ENCODE measurements at regions not wholly inside any gene's neighbourhood (a gene's known extent, or its start where the extent isn't known, plus 50 kb on each side); places are given as distances from the start of the nearest gene placed in this dataset.
A peak's percentile ranks its signal among the peaks of the same experiment; 100 is the strongest.

GRCh38 chr14:75333606-75334548 lies 55.2 kb downstream of the FOS start:
- DNase-seq = no peak

GRCh38 chr14:75334549-75335051 lies 56.0 kb downstream of the FOS start:
- DNase-seq = no peak

- DNase-seq = peak in 1 of 2 experiments; percentile 5
Measured at GRCh38 chr14:75335571-75335970, 56.9 kb downstream of the FOS start.

GRCh38 chr14:75338398-75338797 lies 59.8 kb downstream of the FOS start:
- no peak for DNase-seq

DNA sequence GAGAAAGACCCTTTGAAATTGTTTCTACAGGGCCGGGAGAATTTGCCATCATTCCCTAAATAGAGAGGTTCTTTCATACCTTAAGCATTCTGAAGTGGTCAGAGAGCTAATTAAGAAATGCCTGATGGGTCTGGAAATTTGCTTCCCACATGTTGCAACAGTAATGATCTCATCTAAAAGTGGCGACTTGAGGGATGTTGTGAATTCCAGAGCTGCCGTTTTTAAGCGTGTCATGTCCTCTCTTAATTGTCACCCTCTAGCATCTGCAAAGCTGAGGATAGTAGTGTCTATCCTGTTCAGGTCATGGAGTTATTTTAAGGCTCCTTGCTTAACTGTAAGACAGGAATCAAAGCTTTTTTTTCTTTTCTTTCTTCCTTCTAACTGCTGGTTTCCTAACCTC lies 60.4 kb downstream of the FOS start:
- no peak for DNase-seq

DNA sequence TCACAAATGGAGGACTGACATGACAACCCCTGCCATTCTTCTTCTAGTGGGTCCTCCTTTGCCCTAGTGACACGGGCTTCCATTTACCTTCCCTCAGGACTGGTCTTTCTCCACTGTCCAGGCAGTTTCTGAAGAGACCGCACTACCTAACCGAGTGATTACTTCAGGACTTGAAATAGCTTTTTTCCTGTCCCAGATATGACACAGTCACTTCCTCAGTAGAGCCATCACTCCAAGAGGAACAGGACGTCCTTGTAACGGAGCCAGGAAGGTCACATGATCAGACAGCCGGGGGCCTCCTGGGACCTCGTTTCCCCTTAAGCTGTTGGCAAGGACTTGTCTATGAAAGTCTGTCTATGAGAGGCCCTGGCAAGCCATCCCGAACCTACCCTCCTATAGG lies 62.3 kb downstream of the FOS start:
- DNase-seq = peak in 1 of 2 experiments; percentile 1

- DNase-seq = no peak
Measured at GRCh38 chr14:75341620-75342019, 63.0 kb downstream of the FOS start.

DNA sequence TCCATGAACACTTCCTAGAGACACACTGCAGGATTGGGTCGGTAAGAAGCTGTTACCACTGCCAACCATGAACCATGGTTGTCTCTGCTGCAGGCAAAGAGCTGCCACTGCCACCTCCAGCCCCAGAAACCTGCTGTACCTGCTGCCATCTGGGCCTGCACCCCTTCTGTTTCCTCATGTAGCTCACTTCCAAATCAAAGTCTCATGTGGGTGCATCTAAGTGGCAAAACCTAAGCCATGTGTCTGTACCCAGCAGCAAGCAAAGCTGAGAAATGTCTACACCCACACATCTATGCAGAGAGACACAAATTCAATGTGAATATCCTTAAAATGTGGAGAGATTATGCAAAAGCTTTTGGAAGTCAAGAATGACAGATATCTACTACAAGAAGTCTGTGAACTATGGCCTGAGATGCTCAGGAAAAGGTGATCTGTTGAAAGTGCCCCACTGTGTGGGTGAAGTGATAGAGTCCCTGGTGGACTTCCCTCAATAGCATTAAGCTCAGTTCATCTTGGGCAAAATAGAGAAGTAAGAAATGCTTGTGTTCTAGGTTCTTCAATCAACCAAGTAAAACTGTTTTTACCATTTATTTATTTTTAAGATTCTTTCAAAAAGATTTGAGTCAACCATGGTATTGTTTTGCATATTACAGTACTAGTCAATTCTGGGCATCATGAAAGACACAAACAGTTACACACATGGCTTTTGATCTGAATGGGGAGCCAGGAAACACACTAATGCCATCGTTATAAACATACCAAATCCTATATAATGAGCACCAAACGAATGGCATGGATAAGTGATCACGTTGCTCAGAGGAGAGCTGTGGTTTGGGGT lies 64.4 kb downstream of the FOS start:
- no peak for DNase-seq

- peak in 1 of 2 experiments; percentile 2 for DNase-seq
Measured at GRCh38 chr14:75343911-75344310, 65.3 kb downstream of the FOS start.

- no peak for DNase-seq
Measured at GRCh38 chr14:75344411-75344810, 65.8 kb downstream of the FOS start.

GRCh38 chr14:75350505-75351060 lies 72.0 kb downstream of the FOS start:
- no peak for DNase-seq

- no peak for DNase-seq
Measured at GRCh38 chr14:75359098-75359497, 68.7 kb upstream of the JDP2 start.

- no peak for DNase-seq
Measured at GRCh38 chr14:75361041-75361440, 66.8 kb upstream of the JDP2 start.

DNA sequence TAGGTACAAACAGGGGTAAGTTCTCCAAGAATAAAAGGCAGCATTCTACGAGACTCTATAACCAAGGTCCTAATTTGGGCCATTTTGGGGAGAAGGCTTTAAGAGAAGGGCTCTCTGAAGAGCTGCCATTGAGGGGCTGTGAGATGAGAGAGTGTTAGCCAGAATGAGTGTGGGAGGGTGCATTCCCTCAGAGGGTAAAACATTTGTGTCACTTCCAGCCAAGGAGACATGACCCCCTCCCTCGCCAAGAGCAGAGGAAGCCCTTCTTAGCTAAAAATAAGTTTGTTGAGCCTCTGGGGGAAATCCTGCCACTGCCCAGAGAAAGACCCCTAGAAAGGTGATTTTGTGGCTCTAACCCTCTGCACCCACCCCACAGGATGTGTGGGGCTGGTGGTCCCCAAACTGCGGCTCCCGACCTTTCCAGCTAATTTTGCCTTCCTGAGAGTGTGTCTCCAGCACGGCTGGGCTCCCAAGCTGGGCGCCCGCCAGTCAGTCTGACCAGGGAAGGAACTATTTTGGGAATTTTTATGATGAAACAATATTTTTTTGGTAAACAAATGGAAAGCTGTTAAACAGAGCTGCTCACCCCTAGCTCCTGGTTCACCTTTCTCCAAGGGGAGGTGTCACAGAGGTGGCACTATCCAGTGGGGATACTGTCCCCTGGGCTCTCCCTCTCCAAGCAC lies 65.9 kb upstream of the JDP2 start:
- no peak for DNase-seq

GRCh38 chr14:75363130-75363529 lies 64.7 kb upstream of the JDP2 start:
- no peak for DNase-seq

- DNase-seq = no peak
Measured at GRCh38 chr14:75363570-75364227, 64.1 kb upstream of the JDP2 start.

- no peak for DNase-seq
Measured at GRCh38 chr14:75365116-75365515, 62.7 kb upstream of the JDP2 start.

DNA sequence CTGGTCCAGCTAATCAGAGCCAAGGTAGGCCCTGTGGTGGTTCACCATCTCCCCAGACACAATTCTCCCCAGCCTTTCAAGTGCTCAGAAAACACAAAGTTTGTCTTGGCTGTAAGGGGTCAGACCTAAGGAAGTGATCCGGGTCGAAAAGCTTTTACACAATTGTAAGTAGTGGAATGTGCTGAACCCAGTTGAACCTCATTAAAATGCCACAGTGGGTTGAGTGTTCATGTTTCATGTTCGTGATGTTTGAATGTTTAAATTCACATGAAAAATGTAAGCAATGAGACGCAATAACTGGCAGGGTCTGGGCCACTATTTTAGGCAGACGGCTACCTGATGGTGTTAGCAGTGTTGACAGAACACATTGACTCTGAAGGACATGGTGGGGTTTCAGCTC lies 60.9 kb upstream of the JDP2 start:
- DNase-seq = no peak

DNA sequence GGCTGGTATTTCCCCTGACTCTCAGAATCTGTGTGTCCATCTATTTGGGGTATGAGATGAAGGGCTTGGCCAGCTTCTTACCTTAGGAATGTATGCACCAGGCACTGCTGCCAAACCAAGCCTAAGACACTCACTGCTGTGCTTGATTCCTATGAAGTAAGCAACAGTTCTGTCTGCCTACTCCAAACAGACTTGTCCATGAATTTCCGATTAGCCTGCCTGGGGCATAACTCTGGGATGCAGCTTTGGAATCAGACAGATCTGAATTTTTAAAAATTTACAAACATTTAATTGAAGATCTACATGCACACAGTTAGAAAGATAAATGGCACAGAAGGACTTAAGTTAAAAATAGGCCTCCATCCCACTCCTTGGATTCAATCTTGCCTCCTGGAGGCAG lies 59.5 kb upstream of the JDP2 start:
- DNase-seq = no peak

- DNase-seq = no peak
Measured at GRCh38 chr14:75369506-75369905, 58.3 kb upstream of the JDP2 start.

GRCh38 chr14:75370416-75371205 lies 57.2 kb upstream of the JDP2 start:
- no peak for DNase-seq

All from NCI-H446 (cell line).